HG02763 (cell line): ENCODE measurements at regions not wholly inside any gene's neighbourhood (a gene's known extent, or its start where the extent isn't known, plus 50 kb on each side); places are given as distances from the start of the nearest gene placed in this dataset.
"Not testable (repeated sequence)": the region's sequence is repeated elsewhere in the genome, so short reads cannot be mapped to it uniquely, and the experiment has no call there.

Experiments
- ATAC-seq: cut with Tn5 transposase; IDR thresholded peaks from one replicate; pipeline ENCODE4 v1.9.1; 2021; ENCODE audit warnings: mild to moderate bottlenecking, moderate library complexity; ENCODE audit not compliant: unreplicated experiment

DNA sequence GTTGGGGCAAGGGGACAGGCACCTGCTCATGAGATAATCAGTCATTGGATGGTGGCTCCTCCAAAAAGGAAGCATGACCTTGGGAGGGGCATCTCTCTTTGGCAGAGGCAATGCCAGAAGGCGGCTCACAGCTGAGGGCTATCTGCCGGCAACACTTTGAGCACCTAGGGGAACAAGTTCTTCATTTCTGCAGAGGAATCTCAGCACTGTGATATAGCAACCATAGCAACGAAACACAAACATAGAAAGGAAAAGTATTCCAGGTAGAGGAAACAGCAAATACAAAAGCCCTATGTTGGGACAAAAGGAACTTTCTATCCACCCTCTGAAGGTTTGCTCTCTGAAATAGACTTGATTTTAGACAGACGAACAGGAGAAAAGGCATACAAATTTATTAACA is 89.1 kb upstream of the NEDD4L start:
- ATAC-seq = no peak

DNA sequence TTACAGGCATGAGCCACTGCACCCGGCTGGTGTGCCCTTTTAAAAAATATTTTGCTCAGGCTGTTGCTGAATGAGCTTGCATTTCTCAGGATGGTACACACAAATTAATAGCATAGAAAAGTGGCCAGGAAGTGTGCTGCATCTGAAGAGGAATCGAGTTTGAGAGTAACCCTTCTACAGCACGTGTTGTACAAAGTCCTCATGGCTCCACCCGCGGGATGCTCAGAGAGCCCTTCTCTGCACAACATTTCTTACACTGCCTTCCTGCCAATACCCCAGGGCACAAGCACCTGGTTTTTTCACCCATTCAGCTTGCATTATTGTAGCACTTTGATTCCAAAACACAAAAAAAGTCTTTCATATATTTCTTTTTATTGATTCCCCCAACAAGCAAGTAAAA is 90.1 kb upstream of the NEDD4L start:
- no peak for ATAC-seq

DNA sequence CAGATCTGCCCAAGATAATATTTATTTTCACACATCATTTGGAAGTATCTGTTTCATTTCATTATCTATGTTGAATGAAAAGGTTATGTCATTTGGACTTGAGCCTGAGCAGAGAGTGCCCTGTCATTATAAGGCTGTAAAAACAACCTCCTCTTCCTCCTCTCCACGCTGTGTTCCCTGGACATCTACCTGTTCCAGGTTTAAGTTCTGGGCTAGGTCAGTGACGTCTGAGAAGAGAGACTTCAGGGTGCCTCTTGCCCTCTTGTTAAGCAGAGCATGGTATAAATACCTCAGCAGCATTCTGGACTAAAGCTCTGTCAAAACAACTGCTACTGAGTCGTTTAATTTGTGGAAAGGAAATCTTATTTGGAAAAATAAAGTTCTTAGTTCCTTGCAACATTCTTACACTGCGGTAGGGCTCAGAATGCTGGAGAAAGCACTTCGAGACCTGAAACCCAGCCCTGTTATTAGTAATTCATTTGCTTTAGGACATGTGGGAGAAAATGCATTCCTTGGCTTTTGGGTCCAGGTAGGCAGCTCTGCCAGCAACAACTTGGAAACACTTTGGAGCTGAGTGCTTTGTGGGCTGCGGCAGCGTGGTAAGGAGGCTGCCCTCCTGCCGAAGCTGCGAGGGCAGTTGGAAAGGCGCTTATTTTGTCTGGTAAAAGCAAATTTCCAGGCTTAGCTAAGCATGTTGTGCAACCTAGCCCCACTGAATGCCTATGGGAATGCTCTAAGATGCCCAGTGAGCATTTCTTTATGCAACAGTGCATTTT is 91.8 kb upstream of the NEDD4L start:
- no peak for ATAC-seq

DNA sequence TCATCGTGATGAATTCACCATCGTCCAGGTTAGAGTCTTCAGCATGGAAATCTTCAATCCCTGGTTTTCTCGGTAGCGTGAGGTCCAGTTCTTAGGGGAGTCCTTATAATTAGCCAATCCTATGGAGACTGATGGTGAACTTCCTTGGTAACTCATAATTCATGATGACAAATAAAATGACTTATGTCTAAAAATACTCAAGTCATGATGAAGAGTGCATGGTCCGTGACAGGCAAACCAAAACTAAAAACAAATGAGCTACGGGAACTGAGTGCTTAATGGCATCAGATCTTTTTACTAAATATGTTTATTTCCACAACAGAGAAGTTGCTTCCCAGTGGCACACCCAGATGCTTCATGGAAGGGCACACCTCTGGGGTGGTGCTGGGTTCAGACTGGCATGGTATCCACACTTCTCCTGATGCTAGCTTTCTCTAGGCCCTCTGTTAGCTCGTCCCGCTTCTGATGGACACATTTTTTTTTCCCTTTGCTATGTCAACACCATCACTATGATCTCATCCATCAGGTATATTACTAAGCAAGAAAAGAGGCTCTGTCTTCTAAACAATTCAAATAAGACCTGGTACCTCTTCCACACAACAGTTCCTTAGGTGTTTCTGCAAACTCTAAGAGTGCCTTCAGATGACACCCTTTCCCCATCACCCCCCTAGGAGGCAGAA is 92.8 kb upstream of the NEDD4L start:
- no peak for ATAC-seq

DNA sequence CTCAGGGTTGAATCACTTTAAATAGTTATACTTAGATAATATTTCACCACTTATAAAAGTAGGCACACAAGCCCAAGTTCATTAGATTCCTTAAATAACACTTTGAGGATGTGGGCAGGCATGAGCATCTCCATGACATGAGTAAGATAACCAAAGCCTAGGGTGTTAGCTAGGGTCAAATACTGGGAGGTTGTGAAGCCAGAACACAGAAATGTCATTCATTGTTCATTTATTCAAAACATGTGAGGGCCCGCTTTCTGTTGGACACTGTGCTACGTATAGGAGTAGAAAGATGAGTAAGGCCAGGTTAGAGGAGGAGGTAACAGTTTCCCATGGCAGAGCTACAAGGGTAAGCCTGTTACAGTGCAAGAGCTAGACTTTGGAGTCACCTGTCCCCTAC is 93.5 kb upstream of the NEDD4L start:
- no peak for ATAC-seq

DNA sequence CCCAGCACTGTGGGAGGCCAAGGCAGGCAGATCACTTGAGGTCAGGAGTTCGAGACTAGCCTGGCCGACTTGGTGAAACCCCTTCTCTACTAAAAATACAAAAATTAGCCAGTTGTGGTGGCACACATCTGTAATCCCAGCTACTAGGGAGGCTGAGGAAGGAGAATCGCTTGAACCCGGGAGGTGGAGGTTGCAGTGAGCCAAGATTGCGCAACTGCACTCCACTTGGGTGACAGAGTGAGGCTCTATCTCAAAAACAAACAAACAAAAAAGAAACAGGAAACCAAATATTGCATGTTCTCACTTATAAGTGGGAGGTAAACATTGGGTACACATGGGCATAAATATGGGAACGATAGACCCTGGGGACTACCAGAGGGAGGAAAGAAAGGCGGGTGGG is 94.7 kb upstream of the NEDD4L start:
- not testable (repeated sequence) for ATAC-seq

DNA sequence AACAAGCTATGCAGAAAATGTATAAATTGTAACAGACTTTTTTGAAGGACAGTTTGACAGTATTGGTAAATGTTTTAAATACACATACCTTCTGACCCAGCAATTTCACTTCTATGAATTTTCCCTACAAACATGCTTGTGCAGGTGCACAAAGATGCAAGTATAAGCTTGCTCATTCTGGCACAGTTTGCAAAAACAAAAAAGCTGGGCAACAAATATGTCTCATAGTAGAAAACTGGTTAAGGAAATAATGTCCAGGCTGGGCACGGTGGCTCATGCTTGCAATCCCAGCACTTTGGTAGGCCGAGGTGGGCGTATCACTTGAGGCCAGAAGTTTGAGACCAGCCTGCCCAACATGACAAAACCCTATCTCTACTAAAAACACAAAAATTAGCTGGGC is 96.9 kb upstream of the NEDD4L start:
- ATAC-seq = no peak

DNA sequence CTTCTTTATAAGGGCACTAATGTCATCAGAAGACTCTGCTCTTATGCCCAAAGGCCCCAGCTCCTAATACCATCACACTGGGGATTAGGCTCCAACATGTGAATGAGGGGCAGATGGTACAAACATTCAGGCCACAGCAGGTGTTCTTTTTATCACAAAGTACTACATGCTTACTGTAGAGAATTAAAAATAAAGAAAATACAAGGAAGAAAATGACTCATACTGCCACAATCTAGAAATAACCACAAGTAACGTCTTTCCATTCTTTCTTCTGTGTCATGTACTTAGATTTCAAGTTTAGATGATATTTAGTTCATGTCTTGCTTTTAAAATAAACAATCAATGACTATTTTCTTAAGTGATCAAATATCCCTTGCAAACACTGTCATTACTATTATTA is 100.3 kb upstream of the NEDD4L start:
- no peak for ATAC-seq

DNA sequence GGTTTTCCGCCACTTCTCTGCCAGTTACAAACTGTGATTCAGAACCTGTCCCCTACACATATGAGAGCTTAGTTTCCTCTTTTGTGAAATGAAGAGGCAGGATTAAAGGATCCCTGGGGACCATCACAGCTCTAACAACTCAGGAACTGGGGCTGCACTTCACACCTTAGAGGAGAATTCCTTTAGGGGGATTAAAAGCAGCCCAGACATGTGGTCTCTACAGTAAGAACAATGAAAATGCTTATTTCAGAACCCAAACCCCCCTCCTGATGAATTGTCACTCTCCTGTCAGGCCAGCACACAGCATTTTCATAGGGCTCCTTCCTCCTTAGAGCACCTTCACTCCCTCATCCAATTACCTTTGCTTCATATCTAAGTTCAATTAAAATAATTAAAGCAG is 101.5 kb upstream of the NEDD4L start:
- no peak for ATAC-seq

DNA sequence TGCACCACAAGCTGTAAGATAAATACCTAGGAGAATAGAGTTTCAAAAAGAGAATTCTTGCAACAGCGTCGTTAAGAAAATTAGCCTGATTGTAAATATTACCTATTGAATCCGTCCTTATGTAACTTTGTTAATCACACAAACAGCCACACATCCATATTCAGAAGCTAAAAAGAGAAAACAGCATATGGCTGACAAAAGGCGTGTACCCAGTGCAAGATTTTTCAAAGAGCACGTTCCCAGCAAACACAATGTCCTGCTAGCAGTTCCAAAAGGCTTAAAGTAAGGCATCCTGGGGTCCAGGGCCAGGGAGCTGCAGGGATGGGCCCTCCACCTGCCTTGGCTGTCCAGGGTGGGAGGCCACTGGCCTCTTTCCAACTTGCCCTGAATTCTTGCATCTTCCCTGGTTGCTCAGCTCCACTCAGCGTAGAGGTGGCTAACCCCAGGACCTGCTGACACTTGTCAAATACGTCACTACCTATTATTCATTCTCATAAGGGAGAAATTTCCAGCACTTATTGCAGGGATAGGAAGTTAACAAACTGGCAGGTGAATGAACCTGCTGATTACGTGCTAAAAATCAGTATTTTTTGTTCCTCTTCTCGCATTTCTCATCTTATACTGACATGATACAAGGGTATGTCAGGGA is 102.1 kb upstream of the NEDD4L start:
- no peak for ATAC-seq

DNA sequence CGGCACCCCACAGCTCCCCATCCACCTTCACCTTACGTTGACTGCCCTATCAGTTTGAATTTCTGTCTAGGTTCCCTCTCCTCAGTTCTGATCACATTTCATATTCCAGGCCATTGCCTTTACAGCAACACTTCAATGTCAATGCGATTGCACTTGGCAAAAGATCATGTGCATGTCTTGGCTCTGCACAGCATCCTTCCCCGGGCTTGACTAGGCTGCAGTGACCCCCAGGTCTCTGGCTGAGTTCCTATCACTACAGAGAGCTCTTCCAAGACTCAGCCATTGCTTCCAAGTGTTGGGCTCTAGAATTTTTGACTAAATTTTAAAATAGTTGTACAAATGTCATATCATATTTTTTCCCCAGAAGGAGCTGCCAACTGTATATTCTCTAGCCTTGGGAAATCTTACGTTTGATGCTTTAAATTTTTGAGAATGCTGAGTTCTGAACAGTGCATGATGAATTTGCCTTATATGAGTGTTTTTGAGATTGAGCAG is 103.8 kb upstream of the NEDD4L start:
- ATAC-seq = no peak

DNA sequence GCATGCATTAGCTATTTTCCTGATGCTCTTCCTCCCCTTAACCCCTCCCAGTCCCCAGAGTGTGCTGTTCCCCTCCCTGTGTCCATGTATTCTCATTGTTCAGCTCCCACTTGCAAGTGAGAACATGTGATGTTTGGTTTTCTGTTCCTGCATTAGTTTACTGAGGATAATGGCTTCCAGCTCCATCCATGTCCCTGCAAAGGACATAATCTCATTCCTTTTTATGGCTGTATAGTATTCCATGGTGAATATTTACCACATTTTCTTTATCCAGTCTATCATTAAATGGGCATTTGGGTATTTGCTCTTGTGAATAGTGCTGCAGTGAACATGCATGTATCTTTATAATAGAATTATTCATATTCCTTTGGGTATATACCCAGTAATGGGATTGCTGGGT is 109.7 kb upstream of the NEDD4L start:
- not testable (repeated sequence) for ATAC-seq

DNA sequence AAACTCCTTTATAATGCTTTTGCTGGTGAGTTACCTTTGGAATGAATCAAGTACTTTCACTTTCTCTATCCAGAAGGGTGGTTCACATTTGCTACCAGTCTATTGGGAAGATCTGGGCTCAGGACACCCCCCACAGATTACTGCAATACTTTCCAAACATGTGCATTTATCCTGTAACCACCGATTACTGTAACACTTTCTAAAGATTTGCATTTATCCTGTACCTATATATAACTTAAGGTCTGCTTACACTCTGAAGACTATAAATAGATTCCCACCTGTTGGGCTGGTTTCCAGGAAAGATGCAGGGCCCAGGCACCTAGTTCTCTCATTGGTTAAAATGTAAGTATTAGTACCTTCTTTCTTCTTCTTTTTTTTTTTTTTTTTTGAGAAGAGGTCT is 113.0 kb upstream of the NEDD4L start:
- peak; percentile 83 for ATAC-seq

DNA sequence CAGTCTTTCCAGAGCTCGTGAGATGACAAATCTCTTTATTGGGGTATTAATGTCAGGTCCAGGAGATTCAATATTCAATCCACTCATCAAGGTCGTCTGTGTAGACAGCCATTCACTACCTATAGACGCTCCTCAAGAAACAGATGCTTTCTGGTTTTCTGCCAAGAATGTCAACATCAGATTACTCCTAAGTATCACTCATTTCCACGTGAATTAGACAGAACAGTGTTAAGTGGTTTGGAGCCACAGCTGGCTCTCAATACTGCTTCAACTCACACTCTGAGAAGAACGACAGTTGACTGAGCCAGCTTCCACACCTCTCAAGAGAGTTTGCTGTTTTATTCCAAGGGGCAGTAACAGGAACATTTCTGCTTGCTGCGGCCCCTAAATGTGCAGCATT is 113.5 kb upstream of the NEDD4L start:
- ATAC-seq = no peak

DNA sequence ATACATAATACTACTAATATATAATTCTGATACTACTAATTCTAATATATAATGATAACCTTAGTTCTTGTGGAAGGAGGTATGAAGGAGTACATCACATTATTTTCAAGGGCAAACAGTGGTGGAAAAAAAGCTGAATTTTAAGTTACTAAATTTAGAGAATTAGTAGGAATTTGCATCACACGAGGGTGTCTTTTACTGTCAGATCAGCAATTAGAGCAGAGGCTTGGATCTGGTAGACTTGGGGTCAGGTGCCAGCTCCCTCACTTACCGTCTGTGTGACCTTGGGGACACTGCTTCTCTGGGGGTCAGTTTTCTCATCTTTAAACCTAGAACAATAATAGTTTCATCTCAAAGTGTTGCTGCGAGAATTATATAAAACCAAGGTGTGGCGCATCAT is 114.1 kb upstream of the NEDD4L start:
- no peak for ATAC-seq

DNA sequence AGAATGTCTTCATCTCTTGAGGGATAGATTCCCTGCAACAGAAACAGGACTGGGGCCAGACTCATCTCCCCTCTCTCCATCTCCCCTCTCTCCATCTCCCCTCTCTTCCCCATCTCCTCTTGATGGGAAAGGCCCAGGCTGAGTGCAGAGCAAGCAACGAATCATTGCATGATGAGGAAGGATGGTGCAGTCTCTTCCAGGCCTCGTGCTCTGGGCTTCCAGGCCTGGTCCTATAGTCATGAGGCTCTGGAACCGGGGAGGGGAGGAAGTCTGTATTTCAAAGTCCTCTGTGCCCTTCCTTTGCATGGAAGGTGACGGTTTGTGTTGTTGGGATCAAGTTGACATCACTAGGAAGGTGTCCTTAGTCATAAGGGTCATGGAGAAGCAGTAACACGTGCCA is 115.6 kb upstream of the NEDD4L start:
- ATAC-seq = no peak

DNA sequence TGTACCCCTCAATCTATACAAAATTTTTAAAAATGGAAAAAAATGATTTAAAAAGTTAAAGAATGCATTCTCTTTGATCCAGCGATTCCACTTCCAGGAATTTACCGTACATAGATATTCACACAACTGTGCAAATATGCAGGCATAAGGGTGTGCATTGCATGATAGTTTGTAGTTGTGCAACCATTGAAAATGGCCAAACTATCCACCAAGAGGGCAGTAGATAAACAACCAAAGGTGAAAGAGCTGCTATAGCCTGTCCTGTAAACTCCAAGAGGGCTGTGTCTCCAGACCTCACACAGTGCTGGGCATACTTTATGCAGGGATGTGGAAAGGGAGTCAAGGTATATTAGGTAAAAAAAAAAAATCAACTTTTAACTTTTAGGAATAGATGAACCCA is 116.5 kb upstream of the NEDD4L start:
- no peak for ATAC-seq

DNA sequence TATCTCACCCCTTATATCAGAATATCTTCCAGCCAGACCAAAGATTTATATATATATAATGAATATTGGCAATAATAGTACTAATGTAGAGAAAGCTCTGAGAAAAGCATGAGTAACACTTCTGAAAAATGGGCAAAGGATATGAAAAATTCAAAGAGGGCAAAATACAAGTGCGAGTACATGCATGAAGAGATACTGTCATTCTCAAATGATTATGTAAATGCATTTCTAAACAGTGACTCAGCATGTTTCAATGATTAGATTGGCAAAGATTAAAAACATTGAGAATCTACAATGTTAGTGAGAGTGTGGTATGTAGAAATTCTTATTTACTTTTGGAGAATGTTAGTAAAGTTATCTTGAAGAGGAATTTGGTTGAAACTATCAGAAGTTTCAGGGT is 118.3 kb upstream of the NEDD4L start:
- ATAC-seq = no peak

DNA sequence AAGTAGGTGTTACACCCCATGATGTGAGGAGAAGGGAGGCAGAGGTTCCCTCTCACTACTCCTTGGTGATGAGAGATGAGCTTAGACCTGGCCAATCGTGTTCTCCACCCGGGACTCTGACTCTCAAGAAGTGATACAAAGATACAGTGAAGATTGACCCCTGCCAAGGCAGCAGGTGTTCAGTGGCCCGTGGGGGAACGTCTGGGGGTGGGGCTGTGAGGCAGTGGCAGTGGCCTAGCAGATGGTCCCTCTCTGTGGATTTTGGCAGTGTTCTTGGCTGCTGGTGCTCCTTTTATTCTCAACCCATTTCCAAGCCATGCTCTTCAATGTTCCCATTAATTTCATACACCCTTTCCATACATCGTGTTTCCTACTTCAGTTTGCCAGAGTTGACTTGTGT is 120.4 kb upstream of the NEDD4L start:
- no peak for ATAC-seq

DNA sequence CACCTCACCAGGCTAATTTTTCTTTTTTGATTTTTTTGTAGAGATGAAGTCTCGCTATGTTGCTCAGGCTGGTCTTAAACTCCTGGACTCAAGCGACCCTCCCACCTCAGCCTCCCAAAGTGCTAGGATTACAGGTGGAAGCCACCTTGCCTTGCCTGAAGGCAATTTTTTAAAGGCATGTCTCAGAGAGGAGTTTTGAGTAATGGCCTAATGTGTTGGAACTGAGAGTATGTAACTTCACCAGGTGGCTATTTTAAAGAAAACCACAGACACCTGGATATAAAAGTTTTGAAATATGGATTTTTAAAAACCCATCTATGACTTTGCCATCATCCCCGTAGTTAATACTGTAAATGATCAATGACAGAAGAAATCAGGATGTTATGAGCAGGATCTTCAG is 119.8 kb upstream of the ATP8B1 start:
- ATAC-seq = no peak

DNA sequence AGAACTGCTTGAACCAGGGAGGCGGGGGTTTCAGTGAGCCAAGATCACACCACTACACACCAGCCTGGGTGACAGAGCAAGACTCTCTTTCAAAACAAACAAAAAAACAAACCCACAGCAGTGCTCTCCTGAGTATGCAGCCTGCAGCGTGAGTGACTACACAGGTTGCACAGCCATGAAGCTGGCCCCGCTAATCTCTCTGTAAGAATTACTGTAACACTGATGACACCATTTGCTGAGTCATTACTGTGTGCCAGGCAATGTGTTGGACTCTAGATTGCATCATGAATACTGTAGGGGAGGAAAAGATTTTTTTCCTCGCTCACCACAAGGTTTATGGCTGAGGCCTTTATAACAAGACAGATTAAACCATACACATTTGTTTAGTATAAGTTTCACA is 118.6 kb upstream of the ATP8B1 start:
- ATAC-seq = no peak

DNA sequence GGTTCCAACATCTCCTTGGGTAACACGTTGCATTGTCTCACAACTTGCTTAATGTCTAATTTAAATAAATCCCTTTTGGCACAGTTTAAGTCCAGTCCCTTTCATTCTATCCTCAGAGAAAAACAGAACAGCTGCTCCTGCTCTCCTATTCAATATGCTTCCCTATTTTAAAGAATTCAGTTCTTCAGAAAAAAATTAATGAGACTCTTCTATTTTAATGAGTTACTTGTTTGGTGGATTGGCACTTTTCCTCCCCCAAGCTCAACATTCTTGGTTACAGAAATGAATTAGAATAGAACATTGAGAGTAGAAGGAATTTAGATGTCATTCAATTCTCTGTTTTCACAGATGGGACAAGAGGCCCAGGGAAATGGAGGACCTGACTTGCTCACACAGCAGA is 116.9 kb upstream of the ATP8B1 start:
- ATAC-seq = no peak
